ENCODE measurements at regions not wholly inside any gene's neighbourhood (a gene's known extent, or its start where the extent isn't known, plus 50 kb on each side); places are given as distances from the start of the nearest gene placed in this dataset.

DNA sequence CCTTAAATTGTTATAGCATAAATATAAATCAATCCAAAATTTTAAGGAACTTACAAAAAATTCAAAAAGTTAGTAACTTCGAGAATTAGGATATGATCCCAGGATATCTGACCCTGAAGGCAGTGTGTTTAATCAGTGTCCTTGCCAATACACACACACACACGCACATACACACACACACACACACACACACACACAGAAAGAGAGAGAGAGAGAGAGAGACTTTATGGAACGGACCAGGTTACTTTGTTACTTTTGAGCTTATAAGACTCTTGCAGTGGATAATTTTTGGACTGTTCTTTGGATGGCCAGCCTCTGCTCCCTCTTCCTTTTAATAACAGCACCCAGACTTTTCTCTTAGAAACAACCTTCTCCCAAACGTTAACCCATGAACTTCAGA is 322.9 kb downstream of the NFIB start:
- H3K27ac ChIP-seq, result no peak overlapping the region
- TF ChIP-seq, protein P1, sequence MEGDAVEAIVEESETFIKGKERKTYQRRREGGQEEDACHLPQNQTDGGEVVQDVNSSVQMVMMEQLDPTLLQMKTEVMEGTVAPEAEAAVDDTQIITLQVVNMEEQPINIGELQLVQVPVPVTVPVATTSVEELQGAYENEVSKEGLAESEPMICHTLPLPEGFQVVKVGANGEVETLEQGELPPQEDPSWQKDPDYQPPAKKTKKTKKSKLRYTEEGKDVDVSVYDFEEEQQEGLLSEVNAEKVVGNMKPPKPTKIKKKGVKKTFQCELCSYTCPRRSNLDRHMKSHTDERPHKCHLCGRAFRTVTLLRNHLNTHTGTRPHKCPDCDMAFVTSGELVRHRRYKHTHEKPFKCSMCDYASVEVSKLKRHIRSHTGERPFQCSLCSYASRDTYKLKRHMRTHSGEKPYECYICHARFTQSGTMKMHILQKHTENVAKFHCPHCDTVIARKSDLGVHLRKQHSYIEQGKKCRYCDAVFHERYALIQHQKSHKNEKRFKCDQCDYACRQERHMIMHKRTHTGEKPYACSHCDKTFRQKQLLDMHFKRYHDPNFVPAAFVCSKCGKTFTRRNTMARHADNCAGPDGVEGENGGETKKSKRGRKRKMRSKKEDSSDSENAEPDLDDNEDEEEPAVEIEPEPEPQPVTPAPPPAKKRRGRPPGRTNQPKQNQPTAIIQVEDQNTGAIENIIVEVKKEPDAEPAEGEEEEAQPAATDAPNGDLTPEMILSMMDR (IDR thresholded peaks at IDR 0.05), result no peak
- no peak overlapping the region for H3K4me3 ChIP-seq
- no peak for DNase-seq (ENCODE audit: low spot score)

DNA sequence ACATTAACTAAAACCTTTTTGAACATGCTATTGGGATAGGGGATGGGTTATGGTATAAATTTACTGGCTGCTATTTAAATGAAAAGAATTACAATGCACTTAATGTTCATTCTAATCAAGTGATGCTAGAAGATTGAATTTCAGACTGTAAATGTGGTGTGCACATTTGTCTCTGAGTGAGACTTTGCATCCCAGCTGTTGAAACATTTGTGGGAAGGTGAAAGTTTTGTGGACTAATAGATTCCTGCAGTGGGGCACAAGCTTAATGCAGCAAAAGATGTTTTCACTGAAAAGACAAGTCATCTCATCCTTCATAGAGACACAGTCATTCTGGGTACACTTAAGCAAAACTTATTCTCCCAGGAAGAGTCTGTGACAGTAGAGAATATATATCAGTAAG is 323.6 kb downstream of the NFIB start:
- H3K4me3 ChIP-seq, result no peak overlapping the region
- TF ChIP-seq, protein P1 (IDR thresholded peaks at IDR 0.05), result no peak
- H3K27ac ChIP-seq, result no peak overlapping the region
- DNase-seq (ENCODE audit: low spot score), result no peak

DNA sequence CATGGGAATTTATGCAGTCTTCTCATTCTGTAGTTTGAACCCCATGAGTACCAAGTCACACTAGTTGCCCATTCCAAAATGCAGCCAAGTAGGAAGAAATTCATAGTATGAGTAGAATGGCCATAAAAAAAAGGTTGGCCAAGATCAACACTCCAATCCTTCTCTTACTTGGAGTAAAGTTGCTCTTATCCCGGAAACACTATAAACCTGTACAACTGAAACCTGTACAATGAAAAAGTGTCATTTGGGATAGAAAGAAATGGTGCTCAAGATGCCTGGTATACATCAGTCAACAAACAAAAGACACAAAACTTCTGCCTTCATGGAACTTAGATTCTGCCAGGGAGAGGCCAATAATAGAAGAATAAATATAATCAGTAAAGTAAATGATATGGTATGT is 325.0 kb downstream of the NFIB start:
- Histone ChIP-seq H3K4me3 (no peak overlapping the region), H3K27ac (no peak overlapping the region)
- DNase-seq (ENCODE audit: low spot score), result no peak
- TF ChIP-seq, protein P1 (IDR thresholded peaks at IDR 0.05), result no peak

DNA sequence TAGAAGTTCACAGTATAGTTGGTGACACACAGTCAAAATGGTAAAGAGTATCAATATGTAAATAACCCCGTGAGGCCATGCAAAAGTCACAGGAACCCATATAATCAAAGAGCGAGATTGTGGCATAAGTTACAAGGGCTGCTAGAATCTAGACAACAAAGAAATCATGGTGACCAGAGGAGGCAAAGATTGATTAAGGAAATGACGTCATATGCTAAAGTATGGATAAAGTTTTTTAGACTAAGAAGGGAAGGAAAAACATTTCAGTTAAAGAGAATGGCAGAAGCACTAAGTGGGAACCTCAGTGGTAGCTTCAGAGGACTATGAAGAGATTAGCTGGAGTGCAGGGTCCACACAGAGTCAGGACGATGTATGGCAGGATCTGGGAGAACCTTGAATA is 330.3 kb downstream of the NFIB start:
- TF ChIP-seq, protein P1 (IDR thresholded peaks at IDR 0.05), result no peak
- Histone ChIP-seq H3K4me3 (no peak overlapping the region), H3K27ac (no peak overlapping the region)
- no peak for DNase-seq (ENCODE audit: low spot score)

DNA sequence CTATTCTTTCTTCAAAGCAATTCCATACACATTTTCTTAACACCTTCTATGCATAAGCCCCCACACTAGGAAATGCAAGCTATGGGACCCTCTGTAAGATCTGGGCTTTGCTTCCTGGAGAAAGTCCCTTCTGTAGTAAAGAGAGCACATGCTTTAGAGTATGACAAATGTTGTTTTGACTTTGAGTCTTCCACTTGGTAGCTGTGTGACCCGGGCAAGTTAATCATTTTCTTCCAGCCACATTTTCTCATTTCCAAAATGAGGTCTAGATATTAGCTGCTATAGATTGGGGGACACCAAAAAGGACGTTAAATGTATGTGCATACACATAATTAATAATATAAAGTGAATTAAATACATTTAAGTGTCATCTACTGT is 334.0 kb downstream of the NFIB start:
- TF ChIP-seq, protein P1 (IDR thresholded peaks at IDR 0.05), result no peak
- H3K27ac ChIP-seq, result no peak overlapping the region
- no peak overlapping the region for H3K4me3 ChIP-seq
- DNase-seq (ENCODE audit: low spot score), result no peak

DNA sequence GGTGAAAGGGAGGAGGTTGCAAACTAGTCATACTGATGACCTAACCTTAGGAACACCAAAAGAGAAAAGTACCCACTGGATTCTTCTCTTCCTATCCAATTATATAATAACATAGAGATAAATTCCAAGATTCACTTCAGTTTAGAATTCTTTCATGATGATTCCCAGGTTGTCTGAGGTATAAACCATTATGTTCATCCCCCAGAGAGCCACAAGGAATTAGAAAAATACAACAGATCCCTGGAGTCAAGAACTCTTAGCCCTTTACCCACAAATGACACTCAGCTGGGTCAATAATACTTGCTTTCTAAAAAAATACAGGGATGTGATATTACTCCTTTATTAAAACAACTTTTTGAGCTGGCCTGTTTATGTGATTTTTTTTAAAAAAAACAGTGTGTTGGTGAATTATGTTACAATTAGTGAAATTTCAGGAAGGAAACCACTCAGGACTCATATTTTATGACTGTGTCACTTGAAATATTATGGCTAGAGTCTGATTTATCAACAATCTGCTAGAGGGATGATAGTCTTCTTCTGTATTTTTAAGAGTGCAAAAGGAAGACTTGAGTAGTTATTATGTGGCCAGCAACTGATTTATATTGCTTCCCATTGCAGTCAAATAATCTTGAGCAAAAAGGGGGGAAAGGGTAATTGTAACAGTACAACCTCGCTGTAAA is 338.2 kb downstream of the NFIB start:
- no peak for DNase-seq (ENCODE audit: low spot score)
- H3K4me3 ChIP-seq, result no peak overlapping the region
- TF ChIP-seq, protein P1 (IDR thresholded peaks at IDR 0.05), result no peak
- H3K27ac ChIP-seq, result no peak overlapping the region

DNA sequence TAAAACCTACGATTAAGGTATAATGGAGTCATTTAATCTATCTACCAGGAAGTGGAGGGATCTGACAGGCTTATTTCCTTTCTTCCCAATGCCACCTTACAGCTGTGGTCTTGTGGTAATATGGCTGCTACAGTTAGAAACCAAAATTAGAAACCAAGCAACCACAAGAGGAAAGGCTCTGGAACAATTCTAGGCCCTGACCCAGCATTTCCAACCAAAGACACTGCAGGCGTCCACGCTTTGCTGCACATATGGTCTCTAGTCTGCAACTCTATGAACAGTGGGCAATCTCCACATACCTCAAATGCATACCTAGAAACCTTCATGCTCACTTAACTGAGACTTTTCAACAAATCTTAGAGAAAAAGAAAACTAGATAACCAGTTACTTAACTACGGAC is 339.1 kb downstream of the NFIB start:
- Histone ChIP-seq H3K27ac (no peak overlapping the region), H3K4me3 (no peak overlapping the region)
- TF ChIP-seq, protein P1 (IDR thresholded peaks at IDR 0.05), result no peak
- DNase-seq (ENCODE audit: low spot score), result no peak
